Activated CD4-positive, alpha-beta T cell treated with anti-CD3 and anti-CD28 coated beads, Interleukin-2, amount 10 ng/mL, durations not matched to agents 7 days and 5 days (primary cell): ENCODE measurements at regions not wholly inside any gene's neighbourhood (a gene's known extent, or its start where the extent isn't known, plus 50 kb on each side); places are given as distances from the start of the nearest gene placed in this dataset.

Experiments used
- CTCF ChIA-PET: fragments of 350-600 bp; sonication (Branson Sonifier 250); formaldehyde crosslinking; loops from one replicate; lab custom pipeline; 2021; ENCODE audit warnings: antibody characterized with exemption; lab: Charles Lee
- POLR2A ChIA-PET: fragments of 350-600 bp; sonication (Branson Sonifier 250); formaldehyde crosslinking; loops from one replicate; lab custom pipeline; 2021; ENCODE audit warnings: antibody characterized with exemption; lab: Charles Lee
- DNase-seq: peaks from one replicate; pipeline ENCODE4 v3.0.0-alpha.2; 2020
- H3K27ac Mint-ChIP-seq: one replicate; pipeline ENCODE4 v1.8.0; 2021; ENCODE audit warnings: mild to moderate bottlenecking, moderate library complexity, mixed read lengths
- H3K27me3 Mint-ChIP-seq: one replicate; pipeline ENCODE4 v1.8.0; 2021; ENCODE audit warnings: mixed read lengths
- H3K36me3 Mint-ChIP-seq: one replicate; pipeline ENCODE4 v1.8.0; 2021; ENCODE audit warnings: low read depth, mixed read lengths
- H3K4me1 Mint-ChIP-seq: one replicate; pipeline ENCODE4 v1.8.0; 2021; ENCODE audit warnings: mixed read lengths
- H3K4me3 Mint-ChIP-seq: one replicate; pipeline ENCODE4 v1.8.0; 2021; ENCODE audit warnings: mild to moderate bottlenecking, moderate library complexity, mixed read lengths
- H3K9me3 Mint-ChIP-seq: one replicate; pipeline ENCODE4 v1.8.0; 2021; ENCODE audit warnings: mixed read lengths

DNA sequence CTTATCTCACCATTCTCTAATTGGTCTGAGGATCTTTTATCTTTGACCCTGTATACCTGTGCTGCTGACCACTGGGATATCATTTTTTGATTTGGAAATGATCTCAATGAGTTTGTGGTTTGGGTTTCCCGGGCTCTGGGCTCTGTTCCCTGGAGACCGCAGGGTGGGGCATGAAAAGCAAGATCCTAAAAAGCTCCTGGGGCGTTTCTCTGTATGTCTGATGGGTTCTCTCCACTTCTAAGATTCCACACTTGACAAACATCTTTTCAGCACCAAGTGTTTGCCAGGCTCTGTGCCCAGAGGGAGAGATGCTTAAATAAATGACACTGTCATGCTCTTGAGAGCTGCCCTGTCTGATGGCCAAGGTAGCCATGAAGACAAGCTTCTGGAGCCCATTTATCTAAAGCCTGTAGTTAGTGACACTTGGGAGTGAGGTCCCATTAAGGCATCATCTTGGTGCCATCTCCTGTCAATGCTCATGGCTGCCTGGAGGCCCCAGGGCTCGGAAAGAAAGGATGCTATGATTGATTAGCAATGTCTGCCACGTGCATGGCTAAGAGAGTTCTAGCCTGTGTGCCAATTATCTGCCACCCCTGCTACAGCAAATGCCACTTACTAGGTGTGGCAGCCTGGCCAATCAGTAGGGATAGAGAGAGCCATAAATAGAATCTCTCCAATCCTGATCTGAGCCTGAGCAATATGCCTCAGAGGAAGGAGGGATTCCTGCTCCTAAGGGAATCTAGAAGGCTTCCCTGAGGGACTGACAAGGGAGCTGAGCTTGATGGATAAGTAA lies 531.6 kb downstream of the MN1 start:
- no peak overlapping the region for H3K27ac Mint-ChIP-seq
- CTCF ChIA-PET = no interaction called here
- no peaks in the 10 kb centered on the region for H3K4me1 Mint-ChIP-seq
- no peaks in the 10 kb centered on the region for H3K9me3 Mint-ChIP-seq
- H3K4me3 Mint-ChIP-seq = no peak overlapping the region
- no peaks in the 10 kb centered on the region for H3K27me3 Mint-ChIP-seq
- no peak for DNase-seq
- no peaks in the 10 kb centered on the region for H3K36me3 Mint-ChIP-seq
- POLR2A ChIA-PET = no interaction called here

DNA sequence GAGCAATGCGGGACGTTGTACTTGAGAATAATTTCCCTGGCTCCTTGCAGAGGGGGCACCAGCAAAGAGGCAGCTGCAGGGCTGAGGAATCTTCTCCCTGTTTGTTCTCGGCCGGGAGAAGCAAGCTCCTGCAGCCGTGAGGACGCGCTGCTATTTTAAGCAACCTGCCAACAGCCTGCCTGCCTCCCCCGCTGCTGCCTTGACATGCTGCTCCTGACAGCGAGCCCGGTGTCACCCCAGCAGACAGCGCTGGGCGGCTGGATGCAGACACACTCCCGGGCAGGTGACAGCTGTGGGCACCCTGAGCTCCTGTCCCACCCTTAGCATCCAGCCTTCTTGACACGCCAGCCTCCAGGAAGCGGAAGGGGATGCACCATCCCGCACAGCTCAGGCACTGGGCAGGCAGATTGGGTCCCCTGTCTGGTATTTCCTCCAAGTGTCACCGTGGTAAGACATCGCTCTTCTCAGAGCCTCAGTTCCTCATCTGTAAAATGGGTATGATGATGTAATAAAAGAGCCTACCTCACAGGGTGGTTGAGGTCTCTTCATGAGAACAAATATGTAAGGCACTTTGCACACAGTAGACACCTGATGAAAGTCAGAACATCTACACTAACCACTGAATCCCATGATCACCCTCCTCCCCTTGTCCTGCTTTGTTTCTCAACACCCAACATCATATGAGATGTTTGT lies 530.6 kb downstream of the MN1 start:
- no peak for DNase-seq
- Mint-ChIP-seq H3K27ac (no peak overlapping the region), H3K4me1 (no peaks in the 10 kb centered on the region), H3K9me3 (no peaks in the 10 kb centered on the region), H3K4me3 (no peak overlapping the region), H3K27me3 (no peaks in the 10 kb centered on the region), H3K36me3 (no peaks in the 10 kb centered on the region)
- ChIA-PET CTCF (no interaction called here), POLR2A (no interaction called here)

DNA sequence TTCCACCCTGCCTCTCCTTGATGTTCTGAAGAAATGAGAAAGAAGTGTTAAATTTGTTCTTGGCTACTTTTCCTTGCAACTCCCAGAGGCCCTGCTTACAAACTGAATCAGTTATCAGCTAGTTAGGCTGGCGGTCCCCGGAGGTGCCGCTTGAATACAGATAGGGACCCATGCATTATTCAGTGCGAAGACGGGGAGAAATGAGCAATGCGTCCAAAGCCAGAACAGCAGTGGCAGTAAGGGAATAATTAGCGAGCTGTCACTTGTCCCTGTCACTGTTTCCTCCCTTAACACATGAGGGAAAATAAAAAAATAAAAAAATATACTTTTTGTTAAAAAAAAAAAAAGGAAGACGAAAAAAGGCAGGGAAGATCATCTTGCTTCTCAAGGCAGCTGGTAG lies 528.1 kb downstream of the MN1 start:
- Mint-ChIP-seq H3K27me3 (no peaks in the 10 kb centered on the region), H3K9me3 (no peaks in the 10 kb centered on the region), H3K4me3 (no peak overlapping the region), H3K27ac (no peak overlapping the region), H3K4me1 (no peaks in the 10 kb centered on the region), H3K36me3 (no peaks in the 10 kb centered on the region)
- DNase-seq = no peak
- CTCF ChIA-PET = no interaction called here
- POLR2A ChIA-PET = no interaction called here

DNA sequence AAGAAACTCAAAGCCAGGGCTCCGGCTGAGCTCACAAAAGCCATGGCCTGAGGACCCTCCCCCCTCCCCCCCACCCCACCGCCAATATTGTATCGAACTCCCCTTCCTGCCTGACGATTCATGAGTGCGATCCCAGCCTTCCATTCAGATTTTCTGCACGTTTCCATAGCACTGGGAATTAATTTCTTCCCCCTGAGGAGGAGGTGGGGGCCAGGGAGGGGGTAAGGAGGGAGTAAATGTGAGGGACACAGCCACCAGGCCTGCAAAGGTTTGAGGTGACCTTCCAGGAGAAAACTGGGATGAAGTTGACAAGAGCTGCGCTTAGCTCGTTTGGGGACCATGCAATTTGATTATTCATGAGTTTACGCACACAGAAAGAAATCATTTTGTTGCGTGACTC lies 527.7 kb downstream of the MN1 start:
- H3K36me3 Mint-ChIP-seq = no peaks in the 10 kb centered on the region
- no peaks in the 10 kb centered on the region for H3K27me3 Mint-ChIP-seq
- CTCF ChIA-PET = no interaction called here
- no peak for DNase-seq
- H3K27ac Mint-ChIP-seq = no peak overlapping the region
- no peak overlapping the region for H3K4me3 Mint-ChIP-seq
- H3K9me3 Mint-ChIP-seq = no peaks in the 10 kb centered on the region
- no peaks in the 10 kb centered on the region for H3K4me1 Mint-ChIP-seq
- POLR2A ChIA-PET = no interaction called here

DNA sequence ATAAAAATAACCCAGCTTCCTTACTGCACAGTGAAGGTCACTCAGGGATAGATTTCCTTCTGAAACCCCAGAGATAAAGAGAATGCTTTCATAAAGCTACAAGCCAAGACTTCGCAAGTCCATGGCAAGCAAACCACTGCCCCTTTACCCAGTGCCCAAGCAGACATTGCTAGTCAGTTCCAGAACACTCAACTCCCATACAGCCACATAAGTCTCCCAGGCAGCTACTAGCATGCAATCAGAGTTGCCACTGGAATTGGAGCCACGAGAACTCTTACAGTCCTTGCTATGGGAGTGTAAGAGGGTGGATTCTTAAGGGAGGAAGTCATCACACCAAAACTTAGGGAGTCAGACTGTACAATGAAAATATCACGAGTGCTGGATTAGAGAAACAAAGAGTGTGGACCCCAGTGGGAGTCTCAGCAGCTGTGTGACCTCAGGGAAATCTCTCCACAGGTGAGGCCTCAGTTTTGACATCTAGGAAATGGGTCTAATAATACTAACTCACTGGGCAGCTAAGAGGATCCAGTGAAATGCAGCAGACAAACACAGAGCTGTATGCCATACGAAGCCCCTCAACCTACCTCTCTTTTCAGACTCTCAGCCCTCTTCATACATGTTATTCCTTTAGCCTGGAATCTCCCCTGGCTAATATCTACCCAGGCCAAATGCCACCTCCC lies 526.6 kb downstream of the MN1 start:
- Mint-ChIP-seq H3K9me3 (no peaks in the 10 kb centered on the region), H3K36me3 (no peaks in the 10 kb centered on the region), H3K27me3 (no peaks in the 10 kb centered on the region), H3K4me3 (no peak overlapping the region), H3K27ac (no peak overlapping the region), H3K4me1 (no peaks in the 10 kb centered on the region)
- ChIA-PET POLR2A (no interaction called here), CTCF (no interaction called here)
- no peak for DNase-seq

DNA sequence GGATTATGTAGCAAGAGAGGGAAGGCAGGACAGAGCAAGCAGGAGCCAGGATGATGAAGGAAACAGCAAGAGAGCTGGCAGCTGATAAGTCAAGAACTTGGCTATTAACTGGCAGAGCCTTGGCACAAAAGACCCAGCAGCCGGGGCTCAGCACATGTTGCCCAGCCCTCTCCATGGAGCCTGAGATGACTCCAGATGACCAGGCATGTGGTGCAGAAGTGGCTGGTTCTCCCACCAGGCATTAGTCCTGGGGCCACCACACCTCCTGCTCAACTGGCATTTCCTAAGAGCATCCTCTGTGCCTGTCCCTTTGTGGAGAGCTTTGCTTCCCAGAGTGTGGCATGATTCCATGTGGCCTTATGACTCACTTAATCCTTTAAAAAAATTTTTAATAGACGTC lies 522.6 kb downstream of the MN1 start:
- H3K4me1 Mint-ChIP-seq = no peaks in the 10 kb centered on the region
- H3K27me3 Mint-ChIP-seq = no peaks in the 10 kb centered on the region
- no peak overlapping the region for H3K4me3 Mint-ChIP-seq
- H3K9me3 Mint-ChIP-seq = no peaks in the 10 kb centered on the region
- DNase-seq = no peak
- H3K36me3 Mint-ChIP-seq = no peaks in the 10 kb centered on the region
- ChIA-PET CTCF (no interaction called here), POLR2A (no interaction called here)
- no peak overlapping the region for H3K27ac Mint-ChIP-seq

DNA sequence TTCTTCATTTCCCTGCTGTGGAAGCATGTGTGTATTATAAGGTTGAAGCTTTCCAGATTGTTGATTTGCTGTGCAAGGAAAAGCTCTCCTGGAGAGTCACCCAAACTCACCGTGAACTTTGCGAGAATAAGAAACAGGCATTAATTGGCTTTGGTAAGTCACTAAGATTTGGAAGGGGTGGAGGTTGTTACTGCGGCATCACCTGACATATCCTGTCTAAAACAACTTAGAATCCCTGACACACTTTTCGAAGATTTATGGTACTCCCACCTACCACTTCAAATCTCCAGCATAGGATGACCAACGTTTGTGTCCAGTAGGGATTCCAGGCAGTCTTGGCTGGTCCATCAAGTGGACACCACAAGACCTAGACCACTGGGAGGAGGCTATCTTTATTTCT lies 518.3 kb downstream of the MN1 start:
- Mint-ChIP-seq H3K9me3 (no peaks in the 10 kb centered on the region), H3K27ac (no peak overlapping the region), H3K36me3 (no peaks in the 10 kb centered on the region), H3K4me3 (no peak overlapping the region), H3K4me1 (no peaks in the 10 kb centered on the region), H3K27me3 (no peaks in the 10 kb centered on the region)
- ChIA-PET CTCF (no interaction called here), POLR2A (no interaction called here)
- no peak for DNase-seq

DNA sequence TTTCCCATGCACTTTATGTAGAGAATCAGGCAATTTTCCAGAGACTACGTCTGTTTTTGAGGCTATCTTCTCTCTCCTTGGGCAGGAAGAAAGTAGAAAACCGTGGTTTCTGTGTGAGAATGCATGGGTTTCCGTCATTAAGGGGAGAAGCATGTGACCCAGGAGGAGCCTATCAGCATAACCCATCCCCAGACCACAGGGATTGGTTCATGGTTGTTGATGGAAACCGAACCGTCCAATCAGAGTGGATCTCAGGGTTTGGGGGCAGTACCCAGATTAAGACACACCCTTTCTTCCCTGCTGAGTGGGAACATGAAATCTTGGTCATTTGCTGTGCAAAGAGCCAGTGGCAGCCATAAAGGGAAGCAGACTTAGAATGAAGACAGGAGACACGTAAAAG lies 517.8 kb downstream of the MN1 start:
- DNase-seq = no peak
- no peaks in the 10 kb centered on the region for H3K9me3 Mint-ChIP-seq
- H3K4me3 Mint-ChIP-seq = no peak overlapping the region
- no peaks in the 10 kb centered on the region for H3K36me3 Mint-ChIP-seq
- no peak overlapping the region for H3K27ac Mint-ChIP-seq
- H3K27me3 Mint-ChIP-seq = no peaks in the 10 kb centered on the region
- POLR2A ChIA-PET = no interaction called here
- CTCF ChIA-PET = no interaction called here
- H3K4me1 Mint-ChIP-seq = no peaks in the 10 kb centered on the region

DNA sequence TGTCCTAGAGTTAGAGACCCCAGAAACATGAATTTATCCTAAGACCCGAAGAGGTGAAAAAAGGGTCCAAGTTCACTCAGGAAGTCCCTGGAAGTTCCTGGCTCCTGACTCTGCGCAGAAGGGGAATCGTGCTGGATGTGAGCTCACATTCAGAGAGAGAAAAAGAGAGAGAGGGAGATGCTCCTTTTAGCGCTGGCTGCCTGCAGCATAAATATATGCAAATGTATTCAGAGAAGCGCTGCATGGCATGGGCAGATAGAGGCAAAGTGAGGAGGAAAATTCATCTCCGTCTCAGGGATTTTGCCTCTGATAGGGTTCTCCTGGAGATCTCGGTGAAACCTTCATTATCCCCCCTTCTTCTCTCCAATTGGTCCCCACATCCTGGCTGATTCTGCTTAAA lies 517.2 kb downstream of the MN1 start:
- H3K27ac Mint-ChIP-seq = no peak overlapping the region
- H3K36me3 Mint-ChIP-seq = no peaks in the 10 kb centered on the region
- H3K4me3 Mint-ChIP-seq = no peak overlapping the region
- H3K9me3 Mint-ChIP-seq = no peaks in the 10 kb centered on the region
- H3K27me3 Mint-ChIP-seq = no peaks in the 10 kb centered on the region
- no peak for DNase-seq
- ChIA-PET CTCF (no interaction called here), POLR2A (no interaction called here)
- no peaks in the 10 kb centered on the region for H3K4me1 Mint-ChIP-seq

DNA sequence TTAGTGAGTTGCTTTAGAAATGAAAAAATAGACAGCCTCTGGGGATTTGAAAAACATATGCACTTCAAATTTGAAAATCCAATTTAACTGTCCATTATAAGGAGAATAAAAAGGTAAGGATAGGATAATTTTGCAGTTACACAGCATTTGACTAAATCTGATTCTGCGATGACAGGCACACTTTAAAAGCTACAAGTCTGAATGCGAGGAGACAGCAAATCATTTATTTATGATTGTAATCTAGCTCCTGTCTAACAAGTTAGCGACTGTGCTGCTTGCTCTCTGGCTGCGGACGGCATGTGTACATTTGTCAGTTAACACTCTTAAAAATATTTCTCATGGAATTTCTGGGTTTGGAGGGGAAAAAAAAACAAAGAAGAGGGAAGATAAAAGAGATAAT lies 514.8 kb downstream of the MN1 start:
- no peak overlapping the region for H3K4me3 Mint-ChIP-seq
- POLR2A ChIA-PET = no interaction called here
- H3K27ac Mint-ChIP-seq = no peak overlapping the region
- H3K36me3 Mint-ChIP-seq = no peaks in the 10 kb centered on the region
- no peak for DNase-seq
- H3K4me1 Mint-ChIP-seq = no peaks in the 10 kb centered on the region
- CTCF ChIA-PET = interaction anchor here (0.9 kb wide), 1 partner anchor 35 kb away, joined by 3 read pairs; no protein-coding TSS in a partner anchor
- H3K9me3 Mint-ChIP-seq = no peaks in the 10 kb centered on the region
- H3K27me3 Mint-ChIP-seq = no peaks in the 10 kb centered on the region

DNA sequence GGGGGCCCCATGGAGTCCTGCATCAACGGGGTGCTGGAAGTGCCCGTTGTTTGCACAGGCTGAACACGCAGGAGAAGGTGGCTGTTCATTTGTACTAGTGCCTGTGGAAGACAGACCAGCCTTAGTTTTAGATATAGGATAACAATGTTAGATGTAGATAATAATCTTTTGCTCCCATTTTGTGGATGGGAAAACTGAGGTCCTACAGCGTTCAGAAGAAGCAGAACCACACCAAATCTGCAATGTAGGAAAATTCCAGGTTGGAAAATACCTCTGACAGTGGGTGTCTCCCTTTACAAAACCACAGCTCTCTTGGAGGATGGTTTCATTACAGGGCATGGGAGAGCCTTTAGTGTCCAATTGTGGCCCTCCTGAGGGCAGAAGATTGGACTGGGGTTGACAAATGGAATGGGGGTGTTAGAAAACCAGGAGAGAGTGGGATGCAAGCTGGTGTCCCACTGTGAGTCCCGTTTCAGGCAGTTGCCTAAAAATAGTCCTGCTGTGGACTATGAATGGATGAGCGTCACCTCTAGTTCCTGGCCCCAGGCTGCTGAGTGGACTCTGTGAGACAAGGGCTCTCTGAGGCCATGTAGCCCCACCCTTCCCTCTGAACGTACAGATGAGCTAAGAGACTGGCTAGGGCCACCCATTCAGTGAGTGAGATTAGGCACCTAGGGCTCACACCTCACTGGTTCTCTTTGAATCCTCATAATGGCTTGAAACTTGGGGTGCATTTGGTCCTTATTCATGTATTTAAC lies 508.8 kb downstream of the MN1 start:
- no peaks in the 10 kb centered on the region for H3K9me3 Mint-ChIP-seq
- H3K27ac Mint-ChIP-seq = no peak overlapping the region
- no peaks in the 10 kb centered on the region for H3K36me3 Mint-ChIP-seq
- ChIA-PET CTCF (no interaction called here), POLR2A (no interaction called here)
- peaks cover 17% of the 10 kb centered on the region for H3K27me3 Mint-ChIP-seq
- no peak for DNase-seq
- H3K4me3 Mint-ChIP-seq = no peak overlapping the region
- no peaks in the 10 kb centered on the region for H3K4me1 Mint-ChIP-seq

DNA sequence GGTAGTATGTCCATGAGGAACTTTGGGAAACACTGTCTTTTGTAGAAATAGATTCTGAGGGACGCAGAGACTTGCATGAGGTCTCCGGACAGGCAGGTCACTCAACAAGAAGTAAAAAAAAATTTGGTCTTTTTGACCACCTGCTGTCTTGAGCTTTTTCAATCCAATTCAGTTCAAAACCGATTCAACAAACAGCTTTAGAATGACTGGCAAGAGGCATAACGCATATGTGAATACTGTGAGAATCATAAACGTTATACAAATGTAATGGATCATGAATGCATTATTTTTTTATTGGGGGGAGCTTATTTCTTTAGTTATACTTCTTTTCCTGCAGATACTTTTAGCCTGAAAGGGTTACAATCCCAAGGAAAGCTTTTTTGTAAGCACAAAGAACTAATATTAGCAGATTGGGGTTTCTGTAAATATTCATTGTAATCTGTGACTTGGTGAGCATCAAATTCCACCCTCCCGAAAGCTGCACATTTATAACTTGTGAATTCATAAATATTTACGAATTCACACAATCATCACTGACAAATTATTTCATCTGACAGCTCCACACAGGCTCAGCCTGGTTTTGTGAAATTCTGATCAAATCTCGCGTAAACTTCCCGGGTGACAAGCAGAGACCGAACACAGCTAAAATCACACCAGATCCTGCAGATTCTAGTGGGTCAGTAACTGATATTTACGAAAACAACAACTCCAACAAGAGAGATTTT lies 507.7 kb downstream of the MN1 start:
- Mint-ChIP-seq H3K27me3 (peaks cover 26% of the 10 kb centered on the region), H3K27ac (no peak overlapping the region), H3K9me3 (no peaks in the 10 kb centered on the region), H3K4me3 (no peak overlapping the region), H3K4me1 (no peaks in the 10 kb centered on the region), H3K36me3 (no peaks in the 10 kb centered on the region)
- no peak for DNase-seq
- ChIA-PET POLR2A (no interaction called here), CTCF (no interaction called here)
